Activated CD4-positive, alpha-beta memory T cell treated with anti-CD3 and anti-CD28 coated beads for 36 hours (primary cell): ENCODE measurements at regions not wholly inside any gene's neighbourhood (a gene's known extent, or its start where the extent isn't known, plus 50 kb on each side); places are given as distances from the start of the nearest gene placed in this dataset.

Experiments
- CTCF ChIA-PET: fragments of 350-600 bp; sonication (Branson Sonifier 250); formaldehyde crosslinking; loops from one replicate; lab custom pipeline; 2021; ENCODE audit warnings: antibody characterized with exemption, inconsistent platforms; lab: Charles Lee
- POLR2A ChIA-PET: fragments of 350-600 bp; sonication (Branson Sonifier 250); formaldehyde crosslinking; loops from one replicate; lab custom pipeline; 2021; ENCODE audit warnings: antibody characterized with exemption; lab: Charles Lee
- DNase-seq: peaks from one replicate; pipeline ENCODE4 v3.0.0-alpha.2; 2020
- H3K27ac Mint-ChIP-seq: one replicate; pipeline ENCODE4 v1.8.0; 2021; ENCODE audit warnings: mixed read lengths
- H3K27me3 Mint-ChIP-seq: one replicate; pipeline ENCODE4 v1.8.0; 2021; ENCODE audit warnings: mixed read lengths
- H3K36me3 Mint-ChIP-seq: one replicate; pipeline ENCODE4 v1.8.0; 2021; ENCODE audit warnings: mixed read lengths
- H3K4me1 Mint-ChIP-seq: one replicate; pipeline ENCODE4 v1.8.0; 2021; ENCODE audit warnings: low read depth, mixed read lengths
- H3K4me3 Mint-ChIP-seq: one replicate; pipeline ENCODE4 v1.8.0; 2021; ENCODE audit warnings: mild to moderate bottlenecking, mixed read lengths
- H3K9me3 Mint-ChIP-seq: one replicate; pipeline ENCODE4 v1.8.0; 2021; ENCODE audit warnings: mixed read lengths
- intact Hi-C: fragments of 100-400 bp; cut with micrococcal nuclease; formaldehyde crosslinking; loops from one replicate; pipeline ENCODE4 v1.15.1; 2023

DNA sequence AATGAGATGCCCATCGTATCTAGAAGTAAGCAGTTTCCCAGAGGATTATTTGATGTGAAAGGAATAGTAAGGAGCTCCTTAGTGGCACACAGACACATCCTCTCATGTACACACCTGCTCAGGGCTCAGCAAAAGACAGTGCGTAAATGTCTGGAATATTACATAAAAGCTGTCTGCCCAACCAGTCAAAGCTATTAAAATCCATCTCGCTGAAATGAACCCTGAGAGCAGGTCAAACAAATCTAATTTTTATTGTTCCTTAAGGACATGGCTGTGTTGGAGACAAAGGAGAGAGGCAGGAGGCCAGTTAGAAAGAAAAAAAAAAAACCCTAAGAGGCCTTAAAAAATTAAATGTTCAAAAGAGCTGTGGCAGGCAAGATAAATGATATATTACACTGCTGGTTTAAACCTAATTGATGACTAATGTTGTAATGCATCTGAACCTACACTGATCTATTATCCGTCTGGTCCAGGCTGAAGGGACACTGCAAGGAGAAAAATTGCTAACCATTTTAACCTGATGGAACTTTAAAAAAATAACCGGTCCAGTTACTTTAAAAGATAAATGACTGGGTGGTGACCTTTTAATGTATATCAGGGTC, 58.5 kb upstream of the FGGY start:
- Mint-ChIP-seq H3K27me3 (peaks cover 1% of the 10 kb centered on the region), H3K4me1 (no peaks in the 10 kb centered on the region), H3K27ac (no peak overlapping the region), H3K9me3 (no peaks in the 10 kb centered on the region), H3K36me3 (no peaks in the 10 kb centered on the region), H3K4me3 (no peak overlapping the region)
- ChIA-PET POLR2A (no interaction called here), CTCF (no interaction called here)
- no peak for DNase-seq
- intact Hi-C loops: no loop called here

GRCh38 chr1:59238993-59239392, 57.9 kb upstream of the FGGY start:
- no peak overlapping the region for H3K4me3 Mint-ChIP-seq
- no peak overlapping the region for H3K27ac Mint-ChIP-seq
- intact Hi-C loops: no loop called here
- ChIA-PET CTCF (no interaction called here), POLR2A (no interaction called here)
- H3K4me1 Mint-ChIP-seq: no peaks in the 10 kb centered on the region
- peaks cover 1% of the 10 kb centered on the region for H3K27me3 Mint-ChIP-seq
- no peak for DNase-seq
- no peaks in the 10 kb centered on the region for H3K36me3 Mint-ChIP-seq
- H3K9me3 Mint-ChIP-seq: no peaks in the 10 kb centered on the region

- Mint-ChIP-seq H3K4me3 (no peak overlapping the region), H3K27me3 (peaks cover 1% of the 10 kb centered on the region), H3K36me3 (no peaks in the 10 kb centered on the region), H3K27ac (no peak overlapping the region), H3K9me3 (peaks cover 14% of the 10 kb centered on the region), H3K4me1 (no peaks in the 10 kb centered on the region)
- ChIA-PET POLR2A (no interaction called here), CTCF (no interaction called here)
- intact Hi-C loops: no loop called here
- DNase-seq: no peak
Measured at GRCh38 chr1:59241909-59242308, 55.0 kb upstream of the FGGY start.

DNA sequence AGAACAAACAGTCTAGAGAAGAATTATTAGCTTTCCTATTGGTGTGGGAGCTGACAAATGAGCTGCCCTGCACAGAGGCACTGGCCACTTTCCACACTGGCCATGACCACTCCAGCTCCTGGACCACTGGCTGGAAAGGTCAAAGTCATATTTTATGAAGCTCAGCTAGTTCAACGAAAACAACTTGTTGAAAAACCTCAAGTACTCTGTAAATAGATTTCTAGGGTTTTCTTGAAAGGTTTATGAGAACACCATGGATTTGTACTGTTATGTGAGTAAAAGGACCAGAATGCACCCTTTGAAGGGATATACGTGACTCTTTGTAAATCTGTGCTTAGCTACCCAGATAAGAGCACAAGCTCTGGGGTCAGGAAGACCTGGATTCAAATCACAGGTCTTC, 54.5 kb upstream of the FGGY start:
- Mint-ChIP-seq H3K27ac (no peak overlapping the region), H3K4me1 (no peaks in the 10 kb centered on the region), H3K27me3 (peaks cover 1% of the 10 kb centered on the region), H3K9me3 (peaks cover 16% of the 10 kb centered on the region), H3K36me3 (no peaks in the 10 kb centered on the region), H3K4me3 (no peak overlapping the region)
- no peak for DNase-seq
- intact Hi-C loops: no loop called here
- ChIA-PET POLR2A (no interaction called here), CTCF (no interaction called here)

- Mint-ChIP-seq H3K9me3 (peaks cover 16% of the 10 kb centered on the region), H3K27me3 (peaks cover 1% of the 10 kb centered on the region), H3K4me1 (no peaks in the 10 kb centered on the region), H3K36me3 (no peaks in the 10 kb centered on the region), H3K4me3 (no peak overlapping the region), H3K27ac (no peak overlapping the region)
- no peak for DNase-seq
- CTCF ChIA-PET: no interaction called here
- intact Hi-C loops: no loop called here
- POLR2A ChIA-PET: no interaction called here
Measured at GRCh38 chr1:59243550-59243949, 53.3 kb upstream of the FGGY start.

- CTCF ChIA-PET: no interaction called here
- intact Hi-C loops: no loop called here
- DNase-seq: no peak
- POLR2A ChIA-PET: no interaction called here
- H3K36me3 Mint-ChIP-seq: no peaks in the 10 kb centered on the region
- peaks cover 1% of the 10 kb centered on the region for H3K27me3 Mint-ChIP-seq
- no peaks in the 10 kb centered on the region for H3K4me1 Mint-ChIP-seq
- H3K27ac Mint-ChIP-seq: no peak overlapping the region
- no peak overlapping the region for H3K4me3 Mint-ChIP-seq
- peaks cover 16% of the 10 kb centered on the region for H3K9me3 Mint-ChIP-seq
Measured at GRCh38 chr1:59243978-59244377, 52.9 kb upstream of the FGGY start.

- CTCF ChIA-PET: interaction anchor here (0.6 kb wide), 1 partner anchor 67 kb away, joined by 3 read pairs; no protein-coding TSS in a partner anchor
- no peaks in the 10 kb centered on the region for H3K4me1 Mint-ChIP-seq
- no peaks in the 10 kb centered on the region for H3K27me3 Mint-ChIP-seq
- H3K27ac Mint-ChIP-seq: no peak overlapping the region
- peaks cover 16% of the 10 kb centered on the region for H3K9me3 Mint-ChIP-seq
- intact Hi-C loops: no loop called here
- no peaks in the 10 kb centered on the region for H3K36me3 Mint-ChIP-seq
- no peak for DNase-seq
- POLR2A ChIA-PET: no interaction called here
- no peak overlapping the region for H3K4me3 Mint-ChIP-seq
Measured at GRCh38 chr1:59244891-59245290, 52.0 kb upstream of the FGGY start.
